ENCODE measurements at regions not wholly inside any gene's neighbourhood (a gene's known extent, or its start where the extent isn't known, plus 50 kb on each side); places are given as distances from the start of the nearest gene placed in this dataset.

DNA sequence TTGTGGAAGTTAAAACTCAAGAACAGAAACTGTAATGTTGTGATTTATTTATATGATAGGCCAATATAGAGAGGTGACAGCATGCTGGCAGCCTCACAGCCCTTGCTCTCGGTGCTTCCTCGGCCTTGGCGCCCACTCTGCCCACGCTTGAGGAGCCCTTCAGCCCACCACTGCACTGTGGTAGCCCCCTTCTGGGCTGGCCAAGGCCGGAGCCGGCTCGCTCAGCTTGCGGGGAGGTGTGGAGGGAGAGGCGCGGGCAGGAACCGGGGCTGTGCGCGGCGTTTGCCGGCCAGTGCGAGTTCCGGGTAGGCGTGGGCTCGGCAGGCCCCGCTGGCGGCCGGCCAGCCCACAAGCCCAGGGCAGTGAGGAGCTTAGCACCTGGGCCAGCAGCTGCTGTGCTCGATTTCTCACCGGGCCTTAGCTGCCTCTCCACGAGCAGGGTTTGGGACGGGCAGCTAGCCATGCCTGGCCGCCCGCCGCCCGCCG, 65.8 kb upstream of the SLC8A3 start:
- no peak for TF ChIP-seq BHLHE40 (IDR thresholded peaks at IDR 0.05; ENCODE audit: borderline replicate concordance)
- no peak for TF ChIP-seq ARNT (IDR thresholded peaks at IDR 0.05)
- no peak for TF ChIP-seq FOXA1 (IDR thresholded peaks at IDR 0.05)
- no peak for TF ChIP-seq ZNF384 (IDR thresholded peaks at IDR 0.05)
- no peak for TF ChIP-seq SP1 (IDR thresholded peaks at IDR 0.05)
- no peak for TF ChIP-seq LEF1 (IDR thresholded peaks at IDR 0.05; ENCODE audit: borderline replicate concordance)
- TF ChIP-seq ELF4 (IDR thresholded peaks at IDR 0.05): no peak

Measured in HEK293T (cell line).